Colonic mucosa (tissue), 4 donors: ENCODE measurements at regions not wholly inside any gene's neighbourhood (a gene's known extent, or its start where the extent isn't known, plus 50 kb on each side); places are given as distances from the start of the nearest gene placed in this dataset.
"Not testable (repeated sequence)": the region's sequence is repeated elsewhere in the genome, so short reads cannot be mapped to it uniquely, and the experiment has no call there.

Source experiments
- DNase-seq: peaks from one replicate; pipeline ENCODE4 v3.0.0-alpha.2; 2020
- H3K27ac ChIP-seq: fragments of 200-600 bp; one replicate; pipeline ENCODE4 v1.8.0; 2021
- H3K27me3 ChIP-seq: fragments of 200-600 bp; one replicate; pipeline ENCODE4 v1.8.0; 2021
- H3K36me3 ChIP-seq: fragments of 200-600 bp; one replicate; pipeline ENCODE4 v1.8.0; 2021
- H3K4me1 ChIP-seq: fragments of 200-600 bp; one replicate; pipeline ENCODE4 v1.8.0; 2021; ENCODE audit warnings: mild to moderate bottlenecking
- H3K4me3 ChIP-seq: fragments of 200-600 bp; one replicate; pipeline ENCODE4 v1.8.0; 2021
- H3K9ac ChIP-seq, 2 donors: one replicate each; pipeline ENCODE4 v1.7.0; 2013; ENCODE audit warnings: control low read depth in 2 of 2, low read depth in 2 of 2, low read length in 2 of 2
- H3K9me3 ChIP-seq: fragments of 200-600 bp; one replicate; pipeline ENCODE4 v1.8.0; 2021
- CTCF ChIP-seq: fragments of 200-600 bp; IDR thresholded peaks from one replicate; pipeline ENCODE4 v1.8.0; 2022; ENCODE audit warnings: antibody characterized with exemption, mild to moderate bottlenecking
- intact Hi-C: fragments of 100-400 bp; cut with DNase I; formaldehyde crosslinking; loops from one replicate; pipeline ENCODE4 v1.14.1; 2022
- donor health status: healthy.
- donor health status: DM: no; HTN: no; CAD: no.
- donor health status: DM: no; HTN: no; CAD: no.

GRCh38 chr7:121540138-121540537 is 144.0 kb upstream of the FAM3C start:
- no peak for TF ChIP-seq CTCF
- no peaks in the 10 kb centered on the region for H3K27me3 ChIP-seq
- no peak overlapping the region for H3K27ac ChIP-seq
- no peak overlapping the region for H3K9ac ChIP-seq
- no peak for DNase-seq
- intact Hi-C loops: loop anchor here (10.0 kb wide), 1 partner anchor 455 kb away; no protein-coding TSS in a partner anchor
- no peak overlapping the region for H3K4me3 ChIP-seq
- no peaks in the 10 kb centered on the region for H3K4me1 ChIP-seq
- no peaks in the 10 kb centered on the region for H3K9me3 ChIP-seq
- H3K36me3 ChIP-seq: no peaks in the 10 kb centered on the region

GRCh38 chr7:121537031-121537430 is 140.9 kb upstream of the FAM3C start:
- no peak for DNase-seq
- TF ChIP-seq CTCF: no peak
- H3K27me3 ChIP-seq: no peaks in the 10 kb centered on the region

GRCh38 chr7:121531175-121532070 is 135.3 kb upstream of the FAM3C start:
- Histone ChIP-seq H3K9me3 (no peaks in the 10 kb centered on the region), H3K4me3 (no peak overlapping the region), H3K4me1 (no peaks in the 10 kb centered on the region), H3K27ac (no peak overlapping the region), H3K9ac (no peak overlapping the region), H3K36me3 (no peaks in the 10 kb centered on the region), H3K27me3 (no peaks in the 10 kb centered on the region)
- no peak for DNase-seq
- intact Hi-C loops: no loop called here
- TF ChIP-seq CTCF: no peak

More at GRCh38 chr7:121537031-121537430, 140.9 kb upstream of the FAM3C start:
- H3K36me3 ChIP-seq: no peaks in the 10 kb centered on the region
- H3K4me3 ChIP-seq: no peak overlapping the region
- no peak overlapping the region for H3K27ac ChIP-seq
- intact Hi-C loops: no loop called here
- no peaks in the 10 kb centered on the region for H3K4me1 ChIP-seq
- no peaks in the 10 kb centered on the region for H3K9me3 ChIP-seq
- no peak overlapping the region for H3K9ac ChIP-seq

GRCh38 chr7:121530227-121531174 is 134.4 kb upstream of the FAM3C start:
- H3K4me3 ChIP-seq: no peak overlapping the region
- intact Hi-C loops: no loop called here
- DNase-seq: peak; percentile 27
- TF ChIP-seq CTCF: no peak
- no peaks in the 10 kb centered on the region for H3K4me1 ChIP-seq
- H3K27ac ChIP-seq: peak overlapping the region; percentile 20
- H3K9ac ChIP-seq: no peak overlapping the region
- no peaks in the 10 kb centered on the region for H3K27me3 ChIP-seq
- no peaks in the 10 kb centered on the region for H3K36me3 ChIP-seq
- no peaks in the 10 kb centered on the region for H3K9me3 ChIP-seq

- TF ChIP-seq CTCF: no peak
- intact Hi-C loops: loop anchor here (10.0 kb wide), 1 partner anchor 64 kb away; no protein-coding TSS in a partner anchor
- no peak overlapping the region for H3K27ac ChIP-seq
These were observed 132.9 kb upstream of the FAM3C start for GRCh38 chr7:121529003-121529402.

GRCh38 chr7:121526210-121526609 is 130.1 kb upstream of the FAM3C start:
- H3K9ac ChIP-seq, H3K4me3 ChIP-seq, H3K27me3 ChIP-seq, H3K27ac ChIP-seq, H3K36me3 ChIP-seq, DNase-seq, H3K9me3 ChIP-seq, H3K4me1 ChIP-seq: not testable (repeated sequence)
- intact Hi-C loops: loop anchor here (10.0 kb wide), 1 partner anchor 61 kb away; no protein-coding TSS in a partner anchor

More at GRCh38 chr7:121529003-121529402, 132.9 kb upstream of the FAM3C start:
- Histone ChIP-seq H3K36me3 (no peaks in the 10 kb centered on the region), H3K9ac (no peak overlapping the region), H3K4me1 (no peaks in the 10 kb centered on the region), H3K4me3 (no peak overlapping the region), H3K27me3 (no peaks in the 10 kb centered on the region), H3K9me3 (no peaks in the 10 kb centered on the region)
- DNase-seq: no peak
